ENCODE measurements at regions not wholly inside any gene's neighbourhood (a gene's known extent, or its start where the extent isn't known, plus 50 kb on each side); places are given as distances from the start of the nearest gene placed in this dataset.
"Not testable (repeated sequence)": the region's sequence is repeated elsewhere in the genome, so short reads cannot be mapped to it uniquely, and the experiment has no call there.

GRCh38 chr15:20252040-20252439 lies 289.6 kb downstream of the GOLGA6L6 start:
- H3K27me3 ChIP-seq (ENCODE audit: control insufficient read depth, insufficient read depth, low read length); H4K91ac ChIP-seq (ENCODE audit: insufficient read depth, low read depth, low read length); H3K18ac ChIP-seq (ENCODE audit: low read depth, low read length); intact Hi-C loops (cut with micrococcal nuclease); H3K27ac ChIP-seq (ENCODE audit: insufficient read depth, low read length); H2BK15ac ChIP-seq (ENCODE audit: low read depth, low read length); H4K20me1 ChIP-seq (ENCODE audit: insufficient read depth, low read length); POLR2A ChIA-PET (ENCODE audit: unreplicated experiment); ATAC-seq (ENCODE audit: low read depth); H3K79me1 ChIP-seq (ENCODE audit: low read depth in 1 of 2, low read length in 2 of 2); H2BK20ac ChIP-seq (ENCODE audit: low read depth, low read length); in situ Hi-C loops (cut with MboI; ENCODE audit: low sequenced_read_pairs); H4K5ac ChIP-seq (ENCODE audit: low read depth, low read length); H3K14ac ChIP-seq (replicated peaks; ENCODE audit: low read depth, low read length); H3K56ac ChIP-seq (ENCODE audit: extremely low read depth, insufficient read depth, low read length); H2BK120ac ChIP-seq (ENCODE audit: low read depth, low read length); H3K4me3 ChIP-seq (ENCODE audit: insufficient read depth, low read depth, low read length); H2BK5ac ChIP-seq (ENCODE audit: low read depth, low read length, poor library complexity, severe bottlenecking); DNase-seq; H3K9ac ChIP-seq (ENCODE audit: low read depth, low read length); H3K4me2 ChIP-seq (ENCODE audit: low read depth, low read length); H2AK9ac ChIP-seq (replicated peaks; ENCODE audit: low read depth, low read length, poor library complexity); H3K23ac ChIP-seq (ENCODE audit: low read depth, low read length); H4K8ac ChIP-seq (ENCODE audit: low read depth in 2 of 2, low read length in 2 of 2); H3K4me1 ChIP-seq (ENCODE audit: control insufficient read depth, insufficient read depth, low read length); H3K9me1 ChIP-seq (ENCODE audit: insufficient read depth, low read length); H3K36me3 ChIP-seq (ENCODE audit: control insufficient read depth, insufficient read depth, low read length); H3K4ac ChIP-seq (ENCODE audit: low read depth, low read length); H2AFZ ChIP-seq (replicated peaks; ENCODE audit: low read length, poor library complexity); BruUV-seq (replicated peaks); H2AK5ac ChIP-seq (ENCODE audit: low read depth, low read length); dilution Hi-C loops (cut with HindIII; ENCODE audit: low sequenced_read_pairs, unreplicated experiment): not testable (repeated sequence)
- WGBS, 2 experiments (ENCODE audit: extremely low coverage in 2 of 2, insufficient read length in 1 of 2): 73% methylated on average over 3 of the region's 7 CpGs; no CpG with 5 or more reads in 1 of the 2 experiments
- CTCF ChIA-PET: interaction anchor here (0.7 kb wide), 1 partner anchor 1584 kb away, joined by 6 read pairs; no protein-coding TSS in a partner anchor
- peaks cover 41% of the 10 kb centered on the region for H3K9me3 ChIP-seq (ENCODE audit: control insufficient read depth, insufficient read depth, low read length)

GRCh38 chr15:20251214-20252005 lies 290.2 kb downstream of the GOLGA6L6 start:
- H3K9ac ChIP-seq (ENCODE audit: low read depth, low read length); H3K27me3 ChIP-seq (ENCODE audit: control insufficient read depth, insufficient read depth, low read length); H3K4me2 ChIP-seq (ENCODE audit: low read depth, low read length); in situ Hi-C loops (cut with MboI; ENCODE audit: low sequenced_read_pairs); H2BK120ac ChIP-seq (ENCODE audit: low read depth, low read length); H3K14ac ChIP-seq (replicated peaks; ENCODE audit: low read depth, low read length); H3K4me3 ChIP-seq (ENCODE audit: insufficient read depth, low read depth, low read length); POLR2A ChIA-PET (ENCODE audit: unreplicated experiment); H4K5ac ChIP-seq (ENCODE audit: low read depth, low read length); H4K8ac ChIP-seq (ENCODE audit: low read depth in 2 of 2, low read length in 2 of 2); dilution Hi-C loops (cut with HindIII; ENCODE audit: low sequenced_read_pairs, unreplicated experiment); H3K27ac ChIP-seq (ENCODE audit: insufficient read depth, low read length); H4K91ac ChIP-seq (ENCODE audit: insufficient read depth, low read depth, low read length); H2BK20ac ChIP-seq (ENCODE audit: low read depth, low read length); H3K4me1 ChIP-seq (ENCODE audit: control insufficient read depth, insufficient read depth, low read length); H3K9me1 ChIP-seq (ENCODE audit: insufficient read depth, low read length); ATAC-seq (ENCODE audit: low read depth); H2AFZ ChIP-seq (replicated peaks; ENCODE audit: low read length, poor library complexity); BruUV-seq (replicated peaks); H3K4ac ChIP-seq (ENCODE audit: low read depth, low read length); H3K18ac ChIP-seq (ENCODE audit: low read depth, low read length); H3K23ac ChIP-seq (ENCODE audit: low read depth, low read length); DNase-seq; H2AK9ac ChIP-seq (replicated peaks; ENCODE audit: low read depth, low read length, poor library complexity); H3K79me1 ChIP-seq (ENCODE audit: low read depth in 1 of 2, low read length in 2 of 2); H2AK5ac ChIP-seq (ENCODE audit: low read depth, low read length); H3K56ac ChIP-seq (ENCODE audit: extremely low read depth, insufficient read depth, low read length); H4K20me1 ChIP-seq (ENCODE audit: insufficient read depth, low read length); H2BK15ac ChIP-seq (ENCODE audit: low read depth, low read length); H2BK5ac ChIP-seq (ENCODE audit: low read depth, low read length, poor library complexity, severe bottlenecking); intact Hi-C loops (cut with micrococcal nuclease); H3K36me3 ChIP-seq (ENCODE audit: control insufficient read depth, insufficient read depth, low read length): not testable (repeated sequence)
- H3K9me3 ChIP-seq (ENCODE audit: control insufficient read depth, insufficient read depth, low read length): peaks cover 44% of the 10 kb centered on the region
- WGBS, 2 experiments (ENCODE audit: extremely low coverage in 2 of 2, insufficient read length in 1 of 2): 80% methylated on average over 1 of the region's 13 CpGs; no CpG with 5 or more reads in 1 of the 2 experiments
- CTCF ChIA-PET: interaction anchor here (0.7 kb wide), 1 partner anchor 1584 kb away, joined by 6 read pairs; no protein-coding TSS in a partner anchor
